GM19468 (cell line): ENCODE measurements at regions not wholly inside any gene's neighbourhood (a gene's known extent, or its start where the extent isn't known, plus 50 kb on each side); places are given as distances from the start of the nearest gene placed in this dataset.
"Not testable (repeated sequence)": the region's sequence is repeated elsewhere in the genome, so short reads cannot be mapped to it uniquely, and the experiment has no call there.

Experiments used
- ATAC-seq: cut with Tn5 transposase; IDR thresholded peaks from one replicate; pipeline ENCODE4 v1.9.1; 2021; ENCODE audit warnings: mild to moderate bottlenecking, moderate library complexity, moderate number of reproducible peaks; ENCODE audit not compliant: unreplicated experiment; ENCODE audit errors: extremely low read depth

DNA sequence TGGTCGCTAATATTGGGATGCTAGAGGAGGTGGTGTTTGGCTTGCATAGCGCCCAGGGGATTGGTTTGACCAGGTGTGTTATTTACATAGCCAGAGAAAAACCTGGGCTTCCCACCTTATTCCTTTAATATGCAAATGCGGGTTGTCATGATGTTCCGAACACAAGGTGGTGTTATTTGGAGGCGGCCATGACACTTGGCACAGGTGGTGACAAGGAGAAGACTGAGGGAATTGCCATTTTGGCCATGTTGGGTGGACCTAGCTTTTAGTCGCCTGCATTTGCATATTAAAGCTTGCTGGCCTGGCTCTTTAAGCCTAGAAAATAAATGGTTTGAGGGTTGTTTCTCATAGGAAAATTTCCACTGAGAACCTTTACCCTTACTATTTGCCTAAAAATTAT, 490.5 kb downstream of the SIPA1L2 start:
- ATAC-seq = no peak

DNA sequence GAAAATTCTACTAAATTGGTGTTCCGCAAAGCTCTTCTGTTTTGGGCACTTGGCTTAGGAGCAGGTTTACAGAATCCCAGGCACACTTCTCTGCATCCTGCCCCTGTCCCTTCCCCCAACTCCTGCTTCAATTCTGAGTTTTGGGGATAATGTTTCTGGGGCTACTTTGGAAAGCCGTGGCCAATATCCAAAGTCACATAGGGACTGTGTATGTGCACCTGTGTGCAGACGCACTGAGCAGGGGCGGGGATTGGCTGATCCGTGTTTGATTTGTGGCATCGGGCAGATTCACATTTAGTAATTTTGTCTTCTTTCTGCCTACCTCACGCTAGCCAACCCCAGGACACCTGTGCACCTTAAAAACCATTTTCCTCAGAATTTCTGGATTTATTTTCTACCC, 491.9 kb downstream of the SIPA1L2 start:
- ATAC-seq = no peak

GRCh38 chr1:232137066-232137465, 492.9 kb downstream of the SIPA1L2 start:
- ATAC-seq = no peak

DNA sequence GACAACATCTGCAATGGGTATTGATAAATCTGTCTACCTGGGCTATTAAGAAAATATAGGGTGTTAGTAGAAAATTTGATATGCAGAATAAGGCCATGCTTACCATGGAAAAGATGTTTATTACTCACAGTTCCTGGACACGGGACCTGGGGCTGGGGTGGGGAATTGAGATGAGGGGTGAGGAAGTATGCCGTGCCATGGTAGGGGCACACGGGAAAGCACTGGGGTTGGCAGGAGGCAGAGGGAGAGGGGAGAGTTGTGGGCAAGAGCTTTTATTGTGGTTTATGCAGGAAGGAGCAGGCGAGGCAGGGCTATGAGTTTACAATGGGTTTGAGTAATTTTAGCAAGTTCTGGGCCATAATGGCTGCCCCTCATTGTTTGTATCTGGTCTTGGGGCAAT, 493.8 kb downstream of the SIPA1L2 start:
- ATAC-seq = no peak

GRCh38 chr1:232134365-232134764, 495.6 kb downstream of the SIPA1L2 start:
- no peak for ATAC-seq

DNA sequence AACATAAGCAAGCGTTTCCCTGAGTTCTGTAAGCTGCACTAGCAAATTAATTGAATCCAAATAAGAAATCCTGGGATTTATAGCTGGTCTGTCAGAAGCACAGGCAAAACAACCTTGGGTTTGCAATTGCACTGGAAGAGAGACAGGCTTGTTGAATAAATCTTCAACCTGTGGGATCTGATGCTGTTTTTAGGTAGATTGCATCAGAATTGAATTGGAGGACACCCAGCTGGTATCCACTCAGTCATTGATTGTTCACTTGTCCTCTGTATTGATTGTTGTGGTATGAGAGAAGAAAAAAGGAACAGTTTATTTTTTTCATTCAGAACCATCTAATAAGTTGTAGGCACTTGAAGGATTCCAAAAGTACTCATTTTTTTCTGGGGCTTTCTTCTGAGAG, 497.4 kb downstream of the SIPA1L2 start:
- no peak for ATAC-seq

DNA sequence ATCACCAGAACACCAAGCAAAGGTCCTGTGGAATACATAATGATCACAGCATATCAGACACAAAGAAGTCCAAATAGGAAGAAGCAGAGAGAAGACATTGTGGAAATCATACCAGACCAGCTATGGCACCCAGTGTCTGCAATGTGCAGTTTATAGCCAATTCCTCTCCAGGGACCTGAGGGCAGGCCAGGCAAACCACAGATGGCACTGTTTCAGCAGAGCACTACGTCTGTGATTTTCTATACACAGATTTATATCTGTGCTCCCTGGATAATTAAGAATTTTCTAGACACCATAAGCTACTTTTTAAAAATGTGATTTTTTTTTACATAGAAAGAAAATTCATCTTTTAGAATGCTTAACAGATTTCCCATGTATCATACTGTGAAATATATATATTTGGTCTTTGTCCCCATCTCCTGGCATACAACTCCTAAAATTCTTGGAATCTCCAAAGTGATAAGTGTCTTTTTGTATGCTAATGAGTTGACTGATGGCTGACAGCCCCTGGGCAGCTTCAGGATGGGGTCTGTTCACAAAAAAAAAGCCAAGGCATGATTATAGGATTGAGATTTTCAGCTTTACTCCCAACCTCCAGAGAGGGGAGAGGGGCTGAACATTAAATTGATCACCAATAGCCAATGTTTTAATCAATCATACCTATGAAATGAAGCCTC, 498.1 kb downstream of the SIPA1L2 start:
- no peak for ATAC-seq

DNA sequence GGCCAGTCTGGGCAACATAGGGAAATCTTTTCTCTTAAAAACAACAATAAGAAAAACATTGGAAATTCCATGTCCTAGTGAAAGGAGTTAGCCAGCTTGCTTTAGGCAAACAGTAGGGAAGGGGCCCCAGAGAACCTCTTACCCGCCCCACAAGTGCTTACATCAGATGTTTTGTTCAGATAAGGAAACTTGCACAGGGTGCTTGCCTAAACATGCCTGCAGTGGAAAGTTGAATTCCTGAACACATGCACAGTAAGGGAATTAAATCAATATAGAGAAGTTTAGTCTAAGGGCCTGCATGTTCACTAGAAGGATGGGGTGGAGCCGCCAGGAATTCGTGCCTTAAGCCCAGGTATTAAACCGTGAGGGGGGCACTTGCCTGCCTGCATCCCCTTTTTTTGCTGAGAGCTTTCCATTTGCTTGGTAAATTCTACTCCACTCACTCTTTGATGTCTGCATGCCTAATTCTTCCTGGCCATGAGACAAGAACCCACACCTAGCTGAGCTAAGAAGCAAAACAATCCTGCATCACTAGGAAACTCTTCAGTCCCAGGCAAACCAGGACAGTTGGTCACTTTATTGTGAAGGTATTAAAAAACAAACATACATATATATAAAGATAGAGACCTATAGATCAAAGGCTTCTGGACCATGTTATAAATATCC, 499.0 kb downstream of the SIPA1L2 start:
- no peak for ATAC-seq

- no peak for ATAC-seq
These were observed 500.6 kb downstream of the DISC1 start for GRCh38 chr1:232127190-232127589.

- no peak for ATAC-seq
These were observed 497.4 kb downstream of the DISC1 start for GRCh38 chr1:232123775-232124659.

DNA sequence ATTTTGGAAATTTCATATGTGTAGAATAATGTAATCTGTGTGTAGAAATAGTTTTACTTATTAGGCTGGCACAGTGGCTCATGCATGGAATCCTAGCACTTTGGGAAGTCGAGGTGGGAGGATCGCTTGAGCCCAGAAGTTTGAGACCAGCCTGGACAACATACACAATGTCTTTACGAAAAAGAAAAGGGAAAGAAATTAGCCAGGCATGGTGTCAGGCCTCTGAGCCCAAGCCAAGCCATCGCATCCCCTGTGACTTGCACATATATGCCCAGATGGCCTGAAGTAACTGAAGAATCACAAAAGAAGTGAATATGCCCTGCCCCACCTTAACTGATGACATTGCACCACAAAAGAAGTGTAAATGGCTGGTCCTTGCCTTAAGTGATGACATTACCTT, 491.3 kb downstream of the DISC1 start:
- ATAC-seq = not testable (repeated sequence)

DNA sequence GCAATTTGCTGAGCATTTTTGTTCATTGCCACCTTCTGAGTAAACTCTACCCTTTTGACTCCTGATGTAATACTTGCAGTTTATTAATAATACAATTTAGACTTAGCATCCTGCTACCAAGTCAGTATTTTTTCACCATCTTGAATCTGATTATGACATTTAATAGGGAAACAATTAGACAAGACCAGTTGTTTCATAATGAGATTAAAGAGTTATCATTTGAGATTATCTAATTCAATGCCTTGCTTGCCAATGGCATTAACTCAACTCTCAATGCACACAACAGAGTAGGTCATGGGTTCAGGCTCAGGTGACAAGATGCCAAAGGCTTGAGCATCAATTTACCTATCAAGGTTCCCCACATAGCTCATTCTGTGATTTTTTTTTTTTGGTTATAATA, 488.4 kb downstream of the DISC1 start:
- no peak for ATAC-seq

- no peak for ATAC-seq
These were observed 485.5 kb downstream of the DISC1 start for GRCh38 chr1:232112076-232112475.

DNA sequence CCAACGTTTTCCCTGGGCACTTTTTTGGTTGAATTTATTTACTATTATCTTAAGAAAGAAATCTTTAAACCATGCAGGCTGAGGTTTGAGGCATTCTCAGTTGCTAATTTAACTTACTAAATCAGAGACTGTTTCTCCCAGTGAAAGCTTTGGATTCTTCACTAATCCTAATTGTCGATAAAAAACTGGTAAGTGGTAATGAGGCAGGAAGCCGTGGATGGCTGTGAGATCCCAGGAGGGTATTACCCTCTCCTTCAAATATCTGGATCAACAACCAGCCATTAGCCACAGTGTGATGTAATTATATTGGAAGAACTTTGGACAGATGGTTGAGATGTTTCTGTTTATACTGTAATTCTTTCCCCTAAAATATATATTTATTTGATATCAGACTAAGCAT, 485.0 kb downstream of the DISC1 start:
- ATAC-seq = no peak

DNA sequence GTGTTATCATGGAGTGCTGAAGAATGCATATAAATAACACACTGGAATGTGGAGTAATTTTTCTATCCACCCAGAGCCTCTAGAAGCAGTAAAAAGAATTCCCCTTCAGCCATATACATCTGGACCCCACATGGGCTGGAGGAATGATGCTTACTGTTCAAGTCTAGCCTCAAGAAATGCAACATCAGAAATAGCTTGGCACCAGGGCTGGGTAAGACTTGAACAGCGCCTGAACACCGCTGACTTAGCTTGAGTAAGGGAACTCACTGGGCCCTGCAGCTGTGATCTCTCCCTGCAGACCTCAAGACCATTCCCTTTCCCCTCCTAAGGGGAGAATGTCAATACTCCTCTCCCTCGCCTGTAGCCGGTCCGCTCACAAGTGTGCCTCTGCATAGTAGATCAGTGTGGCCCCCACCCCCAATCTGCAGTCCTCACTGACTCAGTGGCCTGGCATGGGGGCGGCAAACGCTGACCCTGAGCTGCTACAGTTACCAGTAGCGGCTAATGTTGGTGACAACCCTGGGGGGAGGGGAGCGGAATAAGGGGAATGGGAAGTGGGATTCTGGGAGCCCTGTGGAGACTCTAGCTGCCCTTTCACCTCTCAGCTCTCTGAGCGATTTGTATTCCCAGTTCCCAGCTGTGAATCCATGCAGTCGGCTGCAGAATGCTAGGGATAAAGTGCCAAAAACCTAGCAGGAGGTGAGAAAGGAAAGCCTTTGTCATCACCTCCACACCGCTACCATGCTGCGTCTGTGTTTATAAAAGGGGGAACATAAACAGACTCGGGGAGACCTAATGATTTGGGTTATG, 483.9 kb downstream of the DISC1 start:
- ATAC-seq = no peak

- ATAC-seq = no peak
These were observed 482.8 kb downstream of the DISC1 start for GRCh38 chr1:232109391-232109790.

GRCh38 chr1:232108598-232108997, 482.0 kb downstream of the DISC1 start:
- no peak for ATAC-seq

- no peak for ATAC-seq
These were observed 479.8 kb downstream of the DISC1 start for GRCh38 chr1:232106415-232106814.

GRCh38 chr1:232105561-232105960, 479.0 kb downstream of the DISC1 start:
- ATAC-seq = no peak

DNA sequence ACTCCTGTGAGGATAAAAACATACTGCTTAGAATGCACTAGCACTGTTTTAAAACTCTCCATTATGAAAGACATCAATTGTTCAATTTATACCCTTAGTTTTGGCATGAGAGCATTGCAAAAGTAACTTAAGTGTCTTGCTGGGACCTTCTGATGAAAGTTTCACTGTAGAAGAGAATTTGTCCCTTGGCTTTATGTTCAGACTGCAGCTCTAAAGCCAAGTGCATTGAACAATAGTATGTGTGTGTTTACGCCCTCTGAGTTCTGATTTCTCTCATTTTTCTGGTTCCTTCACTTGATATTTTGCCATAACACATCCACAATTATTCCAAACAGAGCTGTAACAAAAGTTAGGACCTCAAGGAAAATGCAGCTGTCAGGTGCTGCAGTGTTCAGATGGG, 474.6 kb downstream of the DISC1 start:
- no peak for ATAC-seq
